SK-N-MC (cell line): ENCODE measurements at regions not wholly inside any gene's neighbourhood (a gene's known extent, or its start where the extent isn't known, plus 50 kb on each side); places are given as distances from the start of the nearest gene placed in this dataset.

ENCODE experiments used
- EZH2 ChIP-seq: fragments of 200-600 bp; sonication (generic); IDR thresholded peaks from one replicate; pipeline ENCODE4 v1.6.1; 2017; ENCODE audit warnings: antibody characterized with exemption
- FOXP2 ChIP-seq: optimal IDR thresholded peaks from 2 replicates; pipeline ENCODE3; 2011; ENCODE audit warnings: mild to moderate bottlenecking, moderate library complexity; ENCODE audit not compliant: insufficient read depth; ENCODE audit errors: extremely low read length, control extremely low read depth
- POLR2AphosphoS5 ChIP-seq: IDR thresholded peaks from 2 replicates; pipeline ENCODE4 v1.6.1; 2012; ENCODE audit warnings: mild to moderate bottlenecking, low read depth, low read length, borderline replicate concordance

- TF ChIP-seq EZH2 (no peak), POLR2AphosphoS5 (no peak), FOXP2 (no peak)
Measured at GRCh38 chr6:125513978-125514377, 212.2 kb upstream of the HDDC2 start.
